DMS53 (cell line): ENCODE measurements at regions not wholly inside any gene's neighbourhood (a gene's known extent, or its start where the extent isn't known, plus 50 kb on each side); places are given as distances from the start of the nearest gene placed in this dataset.
"Not testable (repeated sequence)": the region's sequence is repeated elsewhere in the genome, so short reads cannot be mapped to it uniquely, and the experiment has no call there.

ENCODE experiments used
- DNase-seq: peaks from one replicate; lab custom pipeline; 2025; lab: John Stamatoyannopoulos, UW

GRCh38 chrX:124181515-124181914 is 150.9 kb upstream of the TEX13D start:
- not testable (repeated sequence) for DNase-seq

- DNase-seq = peak; percentile 64
Observed at GRCh38 chrX:124190440-124190839, 142.0 kb upstream of the TEX13D start.

GRCh38 chrX:124194199-124194598 is 138.3 kb upstream of the TEX13D start:
- DNase-seq = peak; percentile 26

DNA sequence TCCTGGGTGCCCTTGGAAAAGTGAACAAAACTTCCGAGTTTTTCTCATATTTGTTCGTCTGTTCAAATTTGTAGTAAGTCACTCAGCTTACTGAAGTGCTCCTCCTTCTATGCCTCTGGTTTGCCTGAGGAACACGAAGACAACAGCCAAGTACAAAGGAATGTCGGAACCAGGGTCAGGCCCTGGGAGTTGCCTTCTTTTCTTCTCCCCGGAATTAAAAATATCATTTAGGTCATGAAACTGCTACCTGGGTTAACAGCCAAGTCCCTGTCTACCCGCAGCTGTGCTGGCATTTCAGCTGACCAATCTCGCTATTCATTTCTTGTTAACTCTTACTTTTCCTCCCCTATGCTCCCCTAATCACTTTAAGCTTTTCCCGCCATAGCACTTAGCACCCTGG is 137.6 kb upstream of the TEX13D start:
- no peak for DNase-seq

DNA sequence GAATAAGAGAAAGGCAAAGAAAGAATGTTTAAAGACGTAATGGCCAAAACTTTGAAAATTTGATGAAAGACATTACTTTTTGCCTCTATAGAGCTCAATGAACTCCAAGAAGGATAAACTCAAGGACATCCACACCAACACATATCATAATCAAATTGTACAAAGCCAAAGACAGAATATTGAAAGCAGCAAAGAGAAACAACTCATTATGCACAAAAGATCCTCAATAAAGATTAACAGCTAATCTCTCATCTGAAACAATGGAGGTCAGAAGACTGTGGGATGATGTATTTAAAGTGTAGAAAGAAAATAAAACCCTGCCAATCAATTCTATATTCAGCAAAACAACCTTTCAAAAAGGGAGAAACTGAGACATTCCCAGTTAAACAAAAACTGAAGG is 129.1 kb upstream of the TEX13D start:
- no peak for DNase-seq

GRCh38 chrX:124208660-124209059 is 123.8 kb upstream of the TEX13D start:
- no peak for DNase-seq

DNA sequence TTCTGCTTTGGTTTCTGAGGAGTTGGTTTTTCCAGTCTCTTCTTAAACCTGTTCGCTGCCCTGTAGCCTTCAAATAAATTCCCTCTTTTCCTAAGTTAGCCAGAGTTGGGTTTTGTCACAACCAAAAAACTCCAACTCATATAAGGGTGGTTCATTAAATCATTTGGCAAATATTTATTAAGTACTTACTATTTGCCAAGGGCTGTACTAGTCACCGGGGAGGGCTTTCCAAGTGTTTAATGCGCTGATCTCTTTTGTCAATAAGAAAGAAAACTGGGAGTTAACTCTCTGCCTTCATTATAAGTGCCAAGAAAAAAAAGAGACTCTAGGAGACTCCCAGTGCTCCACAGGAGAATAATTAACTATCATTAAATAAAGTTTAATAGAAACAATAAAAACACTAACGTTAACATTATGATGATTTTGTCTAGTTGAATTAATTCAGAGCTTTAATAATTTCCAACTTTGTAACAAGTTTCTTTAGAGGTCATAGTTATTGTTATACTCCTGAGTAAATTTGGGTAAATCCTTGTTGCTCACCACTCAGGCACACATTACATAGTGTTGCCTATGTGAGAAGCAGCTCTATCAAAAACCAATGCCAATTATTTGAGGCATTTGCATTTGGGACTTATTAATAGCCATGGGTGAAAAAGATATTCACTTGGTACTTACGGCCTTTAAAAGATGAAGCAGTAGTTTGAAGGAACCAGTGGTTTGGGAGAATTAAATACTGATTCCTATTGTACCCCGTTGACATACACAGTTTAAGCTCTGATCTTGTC is 122.5 kb upstream of the TEX13D start:
- DNase-seq = peak; percentile 2

GRCh38 chrX:124211312-124211942 is 121.0 kb upstream of the TEX13D start:
- DNase-seq = peak; percentile 90

DNA sequence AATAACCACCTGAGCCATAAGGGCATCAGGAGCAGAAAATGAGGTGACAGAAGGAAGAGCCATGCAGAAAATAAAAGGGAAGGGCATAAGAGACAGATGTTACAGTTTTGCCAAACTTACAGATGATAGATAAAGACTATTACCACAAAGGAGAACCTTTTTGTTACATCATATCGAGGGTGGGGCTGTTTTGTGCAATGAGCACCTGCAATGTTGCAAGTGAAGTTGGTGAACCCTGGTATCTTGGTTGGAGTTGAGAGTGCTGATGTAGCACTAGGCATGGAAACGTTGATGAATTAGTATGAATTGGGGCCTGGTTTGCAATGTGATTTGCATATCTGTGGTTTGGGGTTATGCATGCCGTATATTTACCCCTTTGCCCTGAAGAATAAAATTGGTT is 119.8 kb upstream of the TEX13D start:
- no peak for DNase-seq

DNA sequence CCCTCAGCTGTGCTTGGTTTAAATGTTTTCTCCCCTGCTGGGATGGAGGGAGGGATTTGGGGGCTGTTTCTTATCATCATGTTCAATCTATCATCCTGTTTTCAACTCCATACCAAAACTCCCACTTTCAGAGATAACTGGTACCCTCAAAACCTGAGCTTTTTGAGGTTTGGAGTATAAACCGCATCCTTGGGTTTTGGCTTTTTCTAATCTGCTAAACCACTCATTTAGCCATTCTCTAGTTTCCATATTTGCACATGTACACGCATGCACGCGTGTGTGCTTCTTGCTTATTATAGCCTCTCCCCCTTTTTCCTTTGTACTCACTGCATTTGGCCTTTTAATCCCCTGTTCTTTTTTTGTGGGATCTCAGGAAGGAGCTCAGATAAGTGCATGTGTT is 116.7 kb upstream of the TEX13D start:
- no peak for DNase-seq

- DNase-seq = no peak
Observed at GRCh38 chrX:124216396-124217115, 115.9 kb upstream of the TEX13D start.

- peak; percentile 65 for DNase-seq
Observed at GRCh38 chrX:124217304-124218251, 114.9 kb upstream of the TEX13D start.

GRCh38 chrX:124223524-124223923 is 108.9 kb upstream of the TEX13D start:
- no peak for DNase-seq

DNA sequence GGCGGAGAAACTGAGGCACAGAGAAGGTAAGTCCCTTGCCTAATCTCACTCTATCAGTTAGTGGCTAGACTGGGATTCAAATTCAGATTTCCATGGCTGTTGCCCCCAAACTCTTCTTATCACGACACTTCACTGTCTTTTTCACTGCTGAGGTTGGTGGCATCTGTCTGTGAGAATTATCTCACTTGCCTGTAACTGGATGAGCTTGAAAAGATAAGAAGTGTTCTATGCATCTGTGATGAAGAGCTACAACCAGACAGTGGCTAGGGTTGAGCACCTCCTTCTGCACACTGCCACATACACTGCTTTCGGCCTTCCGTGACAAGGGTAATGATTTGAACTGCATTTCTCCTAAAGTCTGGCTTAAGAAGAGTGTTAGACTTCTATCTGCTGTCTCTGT is 107.9 kb upstream of the TEX13D start:
- DNase-seq = no peak

GRCh38 chrX:124226129-124226528 is 106.3 kb upstream of the TEX13D start:
- no peak for DNase-seq

- DNase-seq = peak; percentile 2
Observed at GRCh38 chrX:124228849-124229248, 103.6 kb upstream of the TEX13D start.

GRCh38 chrX:124229374-124229773 is 103.1 kb upstream of the TEX13D start:
- DNase-seq = peak; percentile 2

- DNase-seq = no peak
Observed at GRCh38 chrX:124230655-124231450, 101.6 kb upstream of the TEX13D start.

GRCh38 chrX:124231451-124231759 is 101.1 kb upstream of the TEX13D start:
- DNase-seq = no peak

GRCh38 chrX:124232523-124233201 is 99.8 kb upstream of the TEX13D start:
- no peak for DNase-seq

GRCh38 chrX:124234348-124234747 is 98.1 kb upstream of the TEX13D start:
- DNase-seq = no peak
